NCI-H187 (cell line): ENCODE measurements at regions not wholly inside any gene's neighbourhood (a gene's known extent, or its start where the extent isn't known, plus 50 kb on each side); places are given as distances from the start of the nearest gene placed in this dataset.

Experiments
- DNase-seq, 2 experiments: peaks; one replicate each; lab custom pipeline; 2025; lab: John Stamatoyannopoulos, UW

DNA sequence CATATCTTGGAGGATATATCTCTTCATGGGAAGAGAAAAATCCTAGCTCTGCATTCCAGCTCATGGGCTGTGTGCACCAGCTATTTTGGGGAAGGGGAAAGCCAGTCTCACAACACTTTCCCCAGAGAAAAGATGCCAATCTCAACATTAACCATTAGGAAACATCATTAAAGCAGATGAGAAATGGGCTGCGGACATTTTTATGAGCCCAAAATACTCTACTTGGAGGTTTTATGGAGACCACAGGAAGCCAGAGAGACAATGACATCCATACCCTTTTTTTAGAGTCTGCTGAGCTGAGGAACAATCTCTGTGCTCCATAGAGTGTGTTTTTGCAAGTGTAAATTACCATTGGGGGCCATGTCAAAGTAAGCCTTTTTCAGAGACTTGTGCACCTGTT, 213.7 kb downstream of the TRIB2 start:
- DNase-seq, result no peak

DNA sequence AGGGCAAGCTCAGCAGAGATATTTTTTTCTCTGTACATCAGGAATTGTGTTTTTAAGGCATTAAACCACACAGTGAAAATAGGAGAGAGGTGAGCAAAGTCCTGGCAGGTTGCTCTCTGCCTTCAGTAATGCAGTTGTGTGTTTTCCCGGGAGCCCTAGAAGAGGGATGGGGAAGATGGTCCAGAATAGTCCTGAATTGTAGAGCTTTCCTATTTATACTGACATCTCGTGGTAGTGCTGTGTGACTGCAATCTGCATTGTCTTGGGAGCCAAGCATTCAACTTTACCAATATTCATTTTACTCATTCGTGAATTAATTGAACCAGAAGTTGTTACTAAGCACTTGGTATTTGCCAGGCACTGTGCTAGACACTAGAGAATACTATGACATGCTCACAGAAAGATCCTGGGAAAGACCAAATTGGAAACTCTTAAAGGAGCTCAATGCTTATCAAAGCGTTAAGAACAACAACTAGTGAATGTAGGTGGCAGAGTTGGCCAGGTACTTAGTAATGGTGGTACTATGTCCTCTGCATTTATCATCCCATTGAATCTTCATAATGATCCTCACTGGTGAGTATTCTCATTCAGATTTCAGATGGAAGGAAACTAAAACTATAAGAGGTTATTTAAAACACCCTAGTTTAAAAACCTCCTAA, 214.6 kb downstream of the TRIB2 start:
- peak in 1 of 2 experiments; percentile 21 for DNase-seq

DNA sequence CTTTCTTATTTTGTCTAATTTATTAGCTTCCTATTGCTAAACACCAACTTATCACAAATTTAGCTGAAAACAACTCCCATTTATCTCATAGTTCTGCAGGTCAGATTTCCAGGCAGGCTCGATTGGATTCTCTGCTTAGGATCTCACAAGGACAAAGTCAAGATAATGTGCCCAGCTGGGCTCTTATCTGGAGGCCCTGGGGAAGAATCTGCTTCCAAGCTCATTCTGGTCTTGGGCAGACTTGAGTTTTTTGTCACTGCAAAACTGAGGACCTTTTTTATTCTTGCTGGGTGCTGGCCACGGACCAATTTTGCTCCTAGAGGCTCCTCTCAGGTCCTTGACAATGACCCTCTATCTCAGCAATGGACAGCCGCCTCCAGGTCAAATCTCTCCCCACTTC, 215.5 kb downstream of the TRIB2 start:
- no peak for DNase-seq

DNA sequence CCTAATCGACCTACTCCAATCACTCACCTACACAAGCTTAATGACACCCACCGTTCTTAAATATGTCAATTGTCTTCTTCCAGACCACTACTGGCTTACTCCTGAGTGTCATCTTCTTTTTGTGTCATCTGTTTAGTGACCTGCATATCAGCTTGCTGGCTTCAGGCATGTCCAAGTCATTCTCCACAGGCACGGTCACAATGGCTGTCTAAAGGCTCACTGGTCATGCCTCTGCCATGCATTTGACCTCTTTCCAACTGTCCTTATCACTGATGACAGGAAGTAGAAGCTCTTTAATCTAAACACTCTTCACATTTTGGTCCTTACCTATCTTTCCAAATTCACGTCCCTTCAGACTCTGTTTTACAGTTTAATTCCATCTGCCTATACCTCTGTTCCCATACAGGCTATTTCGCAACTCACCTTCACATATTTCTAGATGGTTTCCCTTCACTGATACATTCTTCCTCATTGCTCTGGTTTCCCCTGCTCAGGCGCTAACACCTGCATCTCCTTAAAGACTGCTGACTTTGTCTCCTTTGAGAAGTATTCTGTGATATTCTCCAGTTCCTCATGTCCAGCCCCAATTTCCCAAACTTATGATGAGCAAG, 217.5 kb downstream of the TRIB2 start:
- DNase-seq, result no peak

DNA sequence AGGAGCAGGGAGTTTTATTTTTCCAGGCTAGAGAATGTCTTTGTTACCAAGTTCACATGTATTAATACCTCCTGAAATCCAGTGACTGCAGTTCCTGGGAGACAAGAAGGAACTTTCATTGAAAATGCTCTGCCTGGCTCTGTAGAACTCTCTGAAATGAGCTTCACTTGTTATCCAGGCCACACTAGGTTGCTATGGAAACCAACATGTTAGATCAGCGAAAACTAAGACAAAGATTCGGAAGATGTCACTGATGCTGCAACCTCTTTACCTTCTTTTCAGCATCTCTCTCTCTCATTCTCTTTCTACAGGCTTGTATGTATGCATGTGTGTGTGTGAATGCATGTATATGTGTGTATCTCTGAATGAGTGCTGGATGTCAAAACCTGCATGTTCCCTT, 218.5 kb downstream of the TRIB2 start:
- no peak for DNase-seq

DNA sequence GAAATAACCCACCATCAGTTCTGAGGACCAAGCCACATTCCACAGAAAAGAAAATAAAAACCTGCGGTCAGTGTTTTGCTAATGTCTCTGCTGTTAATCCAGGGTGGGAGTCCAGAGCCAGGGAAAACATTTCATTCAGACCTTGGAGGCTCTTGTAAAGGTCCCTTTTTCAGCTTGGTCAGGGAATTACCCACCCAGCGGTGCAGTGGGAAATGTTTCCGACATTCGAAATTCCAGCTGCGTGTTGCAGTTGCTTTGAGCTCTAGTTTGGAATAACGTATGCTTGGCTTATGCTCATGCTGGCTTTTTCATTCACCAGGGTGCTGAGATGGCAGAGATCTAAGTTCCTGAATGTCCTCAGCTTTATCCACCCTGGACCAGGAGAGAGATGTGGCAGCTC, 219.1 kb downstream of the TRIB2 start:
- DNase-seq, result no peak

DNA sequence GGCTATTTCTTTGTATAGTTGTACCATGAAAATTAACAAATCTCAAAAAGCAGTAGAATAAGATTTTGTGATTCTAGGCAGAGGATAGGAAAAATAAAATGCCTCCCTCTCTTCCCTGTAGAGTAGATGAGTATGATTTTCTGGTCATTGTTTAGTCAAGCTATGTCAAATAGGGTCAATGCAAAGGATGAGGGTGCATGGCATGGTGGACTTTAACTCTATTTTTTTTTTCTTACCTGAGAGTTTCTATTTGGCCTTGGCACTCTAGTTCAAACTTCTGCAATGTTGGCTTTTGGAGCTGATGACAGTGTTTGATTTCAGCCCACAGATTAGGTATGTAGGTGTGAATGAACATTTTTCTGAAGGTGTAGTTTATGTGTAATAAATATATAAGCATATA, 224.5 kb downstream of the TRIB2 start:
- no peak for DNase-seq

DNA sequence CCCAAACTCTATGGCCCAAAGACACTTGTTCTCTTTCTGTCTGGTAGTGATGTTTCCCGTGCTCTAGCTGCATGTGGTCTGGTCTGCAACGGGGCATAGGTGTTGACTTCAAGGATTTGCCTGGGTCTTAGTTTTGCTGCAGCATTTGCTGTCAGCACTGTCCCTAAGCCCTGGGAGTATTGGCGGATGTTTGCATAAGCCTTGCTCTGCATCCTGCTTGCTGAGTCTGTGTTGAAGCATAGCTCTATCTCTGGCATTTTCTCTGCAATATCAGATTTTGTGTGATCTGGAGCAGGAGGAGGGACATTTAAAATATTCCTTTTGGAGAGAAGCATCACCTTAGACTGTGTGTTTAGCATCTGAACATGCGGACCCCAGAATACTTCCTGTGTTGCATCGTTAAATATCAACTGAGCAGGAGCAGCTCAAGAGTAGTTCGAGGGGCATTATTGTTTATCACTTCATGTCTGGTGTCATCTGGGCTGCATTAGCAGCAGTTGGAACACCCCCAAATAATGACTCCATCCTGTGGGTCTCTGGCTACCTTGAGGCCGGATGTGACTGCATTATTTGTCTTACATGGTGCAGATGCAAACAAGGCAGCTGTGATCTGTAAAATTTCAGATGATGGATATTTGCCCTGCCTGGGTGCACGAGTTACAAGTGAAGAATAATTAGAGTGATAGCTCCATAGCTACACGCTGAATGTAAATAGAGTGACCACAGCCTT, 231.7 kb downstream of the TRIB2 start:
- DNase-seq, result no peak

DNA sequence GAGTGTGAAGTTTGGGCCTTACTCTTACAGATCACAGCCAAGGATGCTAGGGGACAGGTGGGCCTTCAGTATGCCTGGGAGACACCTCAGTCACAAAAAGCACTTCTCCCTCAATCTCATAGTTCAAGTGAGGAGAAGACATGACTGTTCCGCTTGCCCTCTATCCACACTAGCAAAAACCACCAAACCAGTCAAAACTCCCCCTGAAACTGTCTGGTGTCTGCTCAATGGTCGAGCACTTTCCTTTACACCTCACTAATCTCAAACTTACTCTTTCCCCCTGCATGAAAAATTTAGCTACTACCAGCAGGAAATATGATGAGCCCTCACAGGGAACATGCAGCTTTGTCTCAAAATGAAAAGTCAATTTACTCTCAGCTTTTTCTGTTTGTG, 232.2 kb downstream of the TRIB2 start:
- no peak for DNase-seq

DNA sequence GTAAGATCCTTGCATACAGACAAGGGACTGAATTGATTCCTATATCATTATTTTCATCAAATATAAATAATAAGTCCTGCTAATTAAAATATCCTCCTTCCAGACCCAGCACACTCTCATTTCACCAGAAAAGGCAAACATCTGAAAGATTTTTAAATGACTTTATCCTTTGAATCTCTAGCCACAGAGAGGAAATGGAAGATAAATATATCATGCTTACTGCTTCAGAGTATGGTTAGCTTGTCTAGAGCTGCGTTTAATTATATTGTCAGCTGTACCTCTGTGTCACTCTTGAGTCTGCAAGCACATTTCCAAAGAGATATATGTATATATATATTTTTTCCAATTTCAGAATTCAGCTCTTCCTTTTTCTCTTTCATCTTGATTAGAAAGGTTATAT, 232.7 kb downstream of the TRIB2 start:
- no peak for DNase-seq

DNA sequence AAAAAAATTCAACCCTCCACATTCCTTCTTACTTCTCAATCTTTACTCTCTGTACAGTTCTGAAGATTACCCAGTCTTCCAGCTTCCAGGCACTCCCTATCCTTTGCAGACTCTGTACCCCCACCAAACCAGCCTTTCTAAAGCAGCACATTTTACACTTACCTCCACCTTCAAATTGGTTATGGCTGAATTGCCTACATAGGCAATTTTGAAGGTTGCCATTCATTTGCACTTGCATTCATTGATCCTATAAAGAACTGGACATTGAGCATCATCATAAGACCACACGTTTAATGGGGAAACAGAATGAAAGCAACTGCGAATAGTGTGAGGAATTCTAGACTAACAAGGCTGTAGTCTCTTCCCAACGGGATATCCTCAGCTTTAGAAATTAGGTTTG, 233.4 kb downstream of the TRIB2 start:
- no peak for DNase-seq

DNA sequence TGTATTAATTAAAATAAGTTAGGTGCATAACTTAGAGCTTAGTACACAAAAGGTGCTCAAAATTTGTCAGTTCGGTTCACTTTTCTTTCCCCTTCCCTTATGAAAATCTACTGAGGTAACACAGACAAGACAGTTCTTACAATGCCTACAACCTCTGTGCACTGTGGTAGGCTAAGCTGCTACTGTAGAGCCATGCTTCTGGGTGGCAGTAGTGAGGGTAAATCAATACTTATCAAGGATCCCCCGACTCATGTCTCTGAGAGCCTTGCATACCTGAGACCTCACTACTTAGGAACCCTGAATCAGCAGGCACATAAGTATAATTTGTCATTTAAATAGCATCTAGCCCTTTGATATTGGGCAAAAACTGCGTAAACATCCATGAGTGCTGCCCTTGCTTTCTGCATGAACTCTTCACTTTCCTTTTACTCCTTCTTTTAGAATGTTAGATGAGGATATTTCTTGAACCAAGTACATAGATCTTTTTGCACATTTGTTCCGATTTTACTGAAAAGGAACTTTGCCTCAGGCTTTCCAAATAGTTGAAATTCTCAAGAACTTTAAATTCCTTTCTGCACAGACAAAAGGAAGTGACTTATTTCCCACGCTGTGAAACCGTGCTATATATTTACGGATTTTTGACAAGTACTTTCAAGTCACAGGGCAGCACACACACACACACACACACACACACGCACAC, 234.4 kb downstream of the TRIB2 start:
- DNase-seq, result no peak

DNA sequence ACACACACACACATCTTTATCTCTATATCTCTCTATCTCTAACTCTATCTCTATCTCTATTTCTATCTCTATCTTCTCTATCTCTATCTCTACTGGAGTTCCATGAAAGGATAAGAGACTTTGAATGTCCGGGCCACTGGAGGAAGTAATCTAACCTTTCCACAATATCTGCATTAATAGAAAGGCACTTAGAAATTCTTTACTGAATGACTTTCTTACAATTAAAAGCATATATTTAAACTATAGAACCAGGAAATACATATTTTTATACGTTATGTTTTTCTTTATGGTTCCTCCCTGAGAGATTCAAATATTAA, 234.9 kb downstream of the TRIB2 start:
- DNase-seq, result no peak

DNA sequence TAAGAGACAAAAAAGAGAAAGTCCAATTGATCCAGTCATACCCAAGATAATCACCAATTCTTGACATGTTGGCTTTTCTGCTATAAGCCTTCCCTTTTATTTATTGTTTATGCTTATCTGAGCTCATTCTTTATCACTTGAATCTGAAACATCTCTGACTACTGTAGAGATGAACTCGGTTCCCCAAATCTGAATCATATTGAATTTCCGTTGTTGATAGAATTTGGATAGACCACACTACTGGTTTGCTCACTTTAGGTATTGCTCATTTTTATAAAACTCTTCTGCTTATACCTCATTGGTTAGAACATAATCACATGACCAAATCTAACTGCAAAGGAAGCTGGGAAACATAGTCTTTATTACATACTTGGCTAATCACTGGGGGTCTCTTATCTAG, 236.9 kb downstream of the TRIB2 start:
- DNase-seq, result no peak

DNA sequence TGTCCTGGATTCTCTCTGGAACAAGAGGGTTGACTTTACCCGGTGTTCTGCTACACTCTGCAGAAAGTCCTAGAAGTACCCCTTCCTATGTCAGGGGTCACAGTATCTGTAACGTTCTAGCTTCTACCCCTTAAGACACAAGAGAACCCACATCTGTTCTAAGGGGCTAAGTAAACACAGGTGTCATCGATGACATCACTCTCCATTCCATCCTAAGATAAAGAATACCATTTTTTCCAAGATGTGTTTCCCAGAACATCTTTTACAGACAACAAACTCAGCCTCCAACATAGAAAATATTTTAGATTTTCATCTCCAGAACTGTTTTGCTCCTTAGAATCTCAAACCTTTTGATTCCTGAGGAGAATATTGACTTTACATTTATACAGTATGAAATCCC, 239.1 kb downstream of the TRIB2 start:
- DNase-seq, result no peak

DNA sequence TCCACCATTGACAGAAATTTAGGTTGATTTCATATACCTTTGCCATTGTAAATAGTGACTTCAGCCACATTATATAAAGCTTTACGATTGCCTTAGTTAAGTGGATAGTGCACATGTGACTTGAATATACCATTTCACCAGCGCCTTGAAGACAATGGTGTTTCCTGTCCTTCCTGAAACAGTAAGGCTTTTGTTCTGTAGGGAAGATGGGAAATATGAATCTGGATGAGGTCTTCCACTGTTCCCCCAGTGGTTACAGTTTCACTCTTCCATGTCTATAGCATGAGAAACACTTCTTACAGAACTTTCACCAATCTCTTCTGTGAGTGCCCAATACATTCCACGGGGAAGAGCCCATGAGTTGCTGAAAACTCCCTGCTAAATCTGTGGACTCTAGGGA, 240.5 kb downstream of the TRIB2 start:
- no peak for DNase-seq

DNA sequence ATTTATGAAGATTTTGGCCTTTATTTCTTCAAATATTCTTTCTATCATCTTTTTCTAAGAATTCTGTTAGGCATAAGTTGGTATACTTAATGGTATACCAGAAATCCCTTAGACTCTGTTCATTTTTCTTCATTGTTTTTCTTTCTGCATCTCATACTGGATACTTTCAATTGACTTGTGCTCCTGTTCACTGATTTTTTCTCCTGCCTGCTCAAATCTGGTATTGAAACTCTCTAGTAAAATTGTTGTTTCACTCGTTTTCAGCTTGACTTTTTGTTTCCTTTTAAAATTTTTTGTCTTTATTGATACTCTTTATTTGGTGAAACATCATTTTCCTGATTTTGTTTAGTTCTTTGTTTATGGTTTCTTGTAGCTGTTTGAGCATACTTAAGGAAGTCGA, 243.2 kb downstream of the TRIB2 start:
- DNase-seq, result no peak

DNA sequence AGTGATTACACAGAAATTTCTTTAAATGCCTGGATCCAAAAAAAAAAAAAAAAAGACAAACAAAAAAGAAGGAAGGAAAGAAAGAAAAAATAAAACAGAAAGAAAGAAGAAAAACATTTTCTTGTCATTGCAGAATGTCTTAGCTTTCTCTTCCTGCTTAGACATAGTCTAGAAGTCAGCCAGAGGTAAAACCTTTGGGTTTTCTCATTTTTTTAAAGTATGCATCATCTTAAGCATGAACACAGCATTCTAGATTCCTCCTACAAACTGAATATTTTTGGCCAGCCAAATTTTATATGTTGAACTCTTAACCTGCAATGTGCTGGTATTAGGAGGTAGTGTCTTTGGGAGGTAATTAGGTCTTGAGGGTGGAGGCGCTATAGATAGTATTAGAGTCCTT, 243.9 kb downstream of the TRIB2 start:
- no peak for DNase-seq

DNA sequence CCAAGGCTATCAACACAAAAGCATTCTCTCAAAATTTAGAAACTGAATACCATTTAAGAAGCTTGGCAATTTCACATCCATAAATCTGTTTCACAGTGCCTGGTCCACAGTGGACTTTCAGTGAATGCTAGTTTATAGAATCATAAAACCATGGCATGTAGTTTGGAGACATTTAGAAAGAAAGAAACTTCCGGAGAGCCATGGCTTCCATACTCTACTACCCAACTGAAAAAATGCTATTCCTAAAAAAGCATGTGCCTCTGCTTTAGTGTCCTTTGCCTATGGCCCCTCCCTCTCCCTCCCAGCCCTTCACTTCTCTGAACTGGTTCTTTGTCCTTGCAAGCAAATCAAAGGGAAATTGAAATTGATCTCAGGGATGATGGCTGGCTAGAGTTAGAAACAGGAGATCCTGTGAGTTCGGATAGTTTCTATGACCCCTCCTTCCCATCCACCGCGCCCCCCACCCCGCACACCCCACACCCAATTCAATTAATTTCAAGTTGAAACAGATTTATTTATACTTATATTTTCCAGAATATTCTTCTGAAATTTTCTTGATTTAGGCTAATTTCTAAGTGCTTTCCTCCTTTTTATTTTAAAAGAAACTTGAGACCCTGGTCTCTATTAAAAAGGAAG, 248.3 kb downstream of the TRIB2 start:
- no peak for DNase-seq

DNA sequence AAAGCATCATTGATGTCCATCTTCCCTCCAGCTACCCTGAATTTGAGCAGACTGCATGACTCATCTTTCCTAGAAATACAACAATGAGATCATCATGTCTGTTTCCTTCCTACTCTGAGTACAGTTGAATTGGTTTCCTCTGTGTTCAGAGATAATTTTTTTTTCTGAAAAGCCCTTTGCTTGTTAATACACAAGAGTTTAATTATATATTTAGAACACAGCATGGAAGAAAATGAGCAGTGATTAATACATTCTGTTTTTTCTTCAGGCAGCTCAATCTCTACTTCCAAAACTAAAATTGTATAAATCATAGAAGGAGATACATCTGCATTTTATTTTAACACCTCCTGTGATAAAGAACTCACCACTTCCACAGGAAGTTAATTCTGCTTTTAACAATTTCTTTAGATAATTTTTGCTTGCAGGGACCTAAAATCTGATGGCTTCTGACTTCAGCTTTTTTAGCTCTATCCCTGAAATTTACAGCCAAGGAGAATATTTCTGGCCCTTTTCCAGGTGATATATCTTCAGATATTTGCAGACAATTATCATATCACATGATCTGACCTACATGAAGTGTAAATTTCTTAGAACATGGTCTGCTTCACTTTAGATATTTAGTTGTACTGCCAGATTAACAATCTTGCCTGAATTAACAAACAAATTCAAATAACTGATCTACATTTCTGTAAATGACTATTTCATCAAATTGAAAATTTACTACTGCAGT, 249.0 kb downstream of the TRIB2 start:
- no peak for DNase-seq

DNA sequence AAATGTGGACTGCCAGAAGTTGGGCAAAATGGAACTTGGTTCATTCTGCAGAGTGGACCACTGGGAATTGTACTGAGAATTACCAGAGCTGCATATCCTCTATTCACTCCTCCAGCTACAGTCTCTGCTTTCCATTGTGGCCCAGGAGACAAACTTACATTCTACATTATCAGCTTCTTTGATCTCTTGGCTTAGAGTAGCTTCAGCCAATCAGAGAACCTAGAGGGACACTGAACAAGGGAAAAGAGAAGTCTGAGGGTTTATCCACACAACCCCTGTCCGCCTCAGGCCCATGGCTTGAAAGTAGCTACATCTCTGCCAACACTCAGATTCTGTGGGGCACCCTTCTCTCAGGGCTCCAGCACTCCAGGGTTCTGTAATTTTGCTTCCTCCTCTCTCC, 251.1 kb downstream of the TRIB2 start:
- no peak for DNase-seq

DNA sequence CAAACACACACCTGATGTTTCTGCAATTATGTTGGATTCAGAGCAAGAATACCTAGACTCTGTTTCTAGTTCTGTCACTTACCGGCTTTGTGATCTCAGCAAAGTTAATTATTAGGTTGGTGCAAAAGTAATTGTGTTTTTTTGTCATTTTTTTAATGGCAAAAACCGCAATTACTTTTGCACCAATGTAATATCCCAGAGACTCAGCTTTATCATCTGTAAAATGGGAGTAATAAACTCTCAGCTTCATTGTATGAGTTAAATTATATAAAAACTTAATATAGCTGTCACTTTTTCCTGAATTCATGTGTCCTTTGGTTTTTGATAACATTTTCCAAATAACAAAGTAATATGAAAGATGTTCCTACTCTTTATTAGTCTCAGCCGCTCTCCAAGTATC, 251.7 kb downstream of the TRIB2 start:
- DNase-seq, result no peak
